ENCODE measurements at regions not wholly inside any gene's neighbourhood (a gene's known extent, or its start where the extent isn't known, plus 50 kb on each side); places are given as distances from the start of the nearest gene placed in this dataset.
"Not testable (repeated sequence)": the region's sequence is repeated elsewhere in the genome, so short reads cannot be mapped to it uniquely, and the experiment has no call there.

DNA sequence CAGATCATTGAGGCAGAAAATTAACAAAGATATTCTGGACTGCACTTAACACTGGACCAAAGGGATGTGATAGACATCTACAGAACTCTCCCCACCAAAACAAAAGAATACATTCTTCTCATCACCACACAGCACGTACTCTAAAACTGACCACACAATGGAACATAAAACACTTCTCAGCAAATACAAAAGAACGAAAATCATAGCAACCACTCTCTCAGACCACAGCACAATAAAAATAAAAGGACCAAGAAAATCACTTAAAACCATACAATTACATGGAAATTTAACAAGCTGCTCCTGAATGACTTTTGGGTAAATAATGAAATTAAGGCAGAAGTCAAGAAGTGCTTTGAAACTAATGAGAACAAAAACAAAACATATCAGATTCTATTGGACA, 254.0 kb upstream of the STXBP6 start:
- no peak overlapping the region for H3K27ac ChIP-seq (ENCODE audit: low read depth in 1 of 2, low read length in 2 of 2)

DNA sequence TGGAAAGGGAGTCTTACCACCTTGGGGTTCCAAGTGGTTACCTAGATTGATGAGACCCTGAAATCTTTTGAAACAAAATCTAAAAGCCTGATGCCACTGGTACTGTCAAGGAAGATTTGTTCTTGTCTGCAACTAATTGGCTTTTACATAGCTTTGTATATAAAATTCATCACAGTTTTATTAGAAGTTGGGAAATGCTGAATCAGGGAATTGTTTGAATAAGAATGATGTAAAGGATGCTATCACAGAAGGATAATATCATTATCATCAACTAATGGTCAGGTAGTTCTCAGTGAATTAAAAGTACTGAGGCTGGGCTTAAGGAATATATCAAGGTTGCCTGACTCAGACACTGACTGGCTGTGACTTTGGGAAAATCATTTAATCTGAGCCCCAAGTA, 248.3 kb upstream of the STXBP6 start:
- Mint-ChIP-seq H3K27ac (no peak overlapping the region), H3K27me3 (peaks cover 4% of the 10 kb centered on the region), H3K9me3 (peaks cover 2% of the 10 kb centered on the region), H3K36me3 (ENCODE audit: low read depth) (no peaks in the 10 kb centered on the region), H3K4me3 (no peak overlapping the region), H3K4me1 (ENCODE audit: low read depth) (no peaks in the 10 kb centered on the region)
- CTCF ChIA-PET = no interaction called here
- Histone ChIP-seq H3K36me3 (ENCODE audit: insufficient read depth, low read length) (no peaks in the 10 kb centered on the region), H3K9me3 (ENCODE audit: control insufficient read depth in 1 of 2, insufficient read depth in 1 of 2, low read length in 2 of 2) (peaks cover 0 to 5% of the 10 kb centered on the region in 2 experiments), H3K27me3 (ENCODE audit: control insufficient read depth in 1 of 2, insufficient read depth in 2 of 2, low read length in 2 of 2) (no peaks in the 10 kb centered on the region), H3K4me1 (ENCODE audit: insufficient read depth, low read length) (no peaks in the 10 kb centered on the region), H3K27ac (ENCODE audit: low read depth in 1 of 2, low read length in 2 of 2) (no peak overlapping the region), H3K4me3 (ENCODE audit: low read length) (no peak overlapping the region)
- TF ChIP-seq, protein P1, sequence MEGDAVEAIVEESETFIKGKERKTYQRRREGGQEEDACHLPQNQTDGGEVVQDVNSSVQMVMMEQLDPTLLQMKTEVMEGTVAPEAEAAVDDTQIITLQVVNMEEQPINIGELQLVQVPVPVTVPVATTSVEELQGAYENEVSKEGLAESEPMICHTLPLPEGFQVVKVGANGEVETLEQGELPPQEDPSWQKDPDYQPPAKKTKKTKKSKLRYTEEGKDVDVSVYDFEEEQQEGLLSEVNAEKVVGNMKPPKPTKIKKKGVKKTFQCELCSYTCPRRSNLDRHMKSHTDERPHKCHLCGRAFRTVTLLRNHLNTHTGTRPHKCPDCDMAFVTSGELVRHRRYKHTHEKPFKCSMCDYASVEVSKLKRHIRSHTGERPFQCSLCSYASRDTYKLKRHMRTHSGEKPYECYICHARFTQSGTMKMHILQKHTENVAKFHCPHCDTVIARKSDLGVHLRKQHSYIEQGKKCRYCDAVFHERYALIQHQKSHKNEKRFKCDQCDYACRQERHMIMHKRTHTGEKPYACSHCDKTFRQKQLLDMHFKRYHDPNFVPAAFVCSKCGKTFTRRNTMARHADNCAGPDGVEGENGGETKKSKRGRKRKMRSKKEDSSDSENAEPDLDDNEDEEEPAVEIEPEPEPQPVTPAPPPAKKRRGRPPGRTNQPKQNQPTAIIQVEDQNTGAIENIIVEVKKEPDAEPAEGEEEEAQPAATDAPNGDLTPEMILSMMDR (IDR thresholded peaks at IDR 0.05) = no peak
- ATAC-seq (ENCODE audit: poor library complexity) = no peak
- intact Hi-C loops (cut with DNase I, micrococcal nuclease) = no loop called here
- POLR2A ChIA-PET = no interaction called here
- DNase-seq = no peak

More for the DNA sequence above, 254.0 kb upstream of the STXBP6 start:
- no peaks in the 10 kb centered on the region for H3K36me3 Mint-ChIP-seq (ENCODE audit: low read depth)
- no peaks in the 10 kb centered on the region for H3K4me1 Mint-ChIP-seq (ENCODE audit: low read depth)
- ATAC-seq (ENCODE audit: poor library complexity) (no peak), DNase-seq (no peak)
- H3K4me3 Mint-ChIP-seq = no peak overlapping the region
- peaks cover 2% of the 10 kb centered on the region for H3K9me3 Mint-ChIP-seq
- intact Hi-C loops (cut with DNase I, micrococcal nuclease) = no loop called here
- TF ChIP-seq, protein P1 (IDR thresholded peaks at IDR 0.05) = no peak
- ChIA-PET CTCF (no interaction called here), POLR2A (no interaction called here)
- H3K27me3 Mint-ChIP-seq = no peaks in the 10 kb centered on the region
- H3K4me1 ChIP-seq (ENCODE audit: insufficient read depth, low read length) = no peaks in the 10 kb centered on the region
- peaks cover 0 to 9% of the 10 kb centered on the region in 2 experiments for H3K9me3 ChIP-seq (ENCODE audit: control insufficient read depth in 1 of 2, insufficient read depth in 1 of 2, low read length in 2 of 2)
- no peaks in the 10 kb centered on the region for H3K36me3 ChIP-seq (ENCODE audit: insufficient read depth, low read length)
- no peaks in the 10 kb centered on the region for H3K27me3 ChIP-seq (ENCODE audit: control insufficient read depth in 1 of 2, insufficient read depth in 2 of 2, low read length in 2 of 2)
- no peak overlapping the region for H3K27ac Mint-ChIP-seq
- H3K4me3 ChIP-seq (ENCODE audit: low read length) = no peak overlapping the region

DNA sequence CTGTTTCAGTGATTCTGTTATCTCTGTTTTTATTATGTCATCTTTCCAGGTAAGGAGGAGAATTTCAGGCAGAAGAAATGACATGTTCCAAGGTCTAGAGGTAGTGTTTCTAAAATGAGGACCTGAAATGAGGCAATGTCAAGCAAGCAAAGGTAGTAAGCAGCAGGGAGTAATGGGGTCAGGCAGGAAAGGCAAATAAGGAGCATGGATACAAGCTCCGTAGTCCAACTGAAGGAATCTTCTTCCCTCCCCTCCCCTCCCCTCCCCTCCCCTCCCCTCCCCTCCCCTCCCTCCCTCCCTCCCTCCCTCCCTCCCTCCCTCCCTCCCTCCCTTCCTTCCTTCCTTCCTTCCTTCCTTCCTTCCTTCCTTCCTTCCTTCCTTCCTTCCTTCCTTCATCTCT, 240.2 kb upstream of the STXBP6 start:
- H3K9me3 ChIP-seq (ENCODE audit: control insufficient read depth in 1 of 2, insufficient read depth in 1 of 2, low read length in 2 of 2); POLR2A ChIA-PET; H3K36me3 Mint-ChIP-seq (ENCODE audit: low read depth); H3K27me3 Mint-ChIP-seq; H3K4me3 ChIP-seq (ENCODE audit: low read length); CTCF ChIA-PET; H3K9me3 Mint-ChIP-seq; H3K27me3 ChIP-seq (ENCODE audit: control insufficient read depth in 1 of 2, insufficient read depth in 2 of 2, low read length in 2 of 2); intact Hi-C loops (cut with DNase I, micrococcal nuclease); H3K36me3 ChIP-seq (ENCODE audit: insufficient read depth, low read length); H3K27ac Mint-ChIP-seq; H3K4me1 Mint-ChIP-seq (ENCODE audit: low read depth); DNase-seq; H3K4me1 ChIP-seq (ENCODE audit: insufficient read depth, low read length); ATAC-seq (ENCODE audit: poor library complexity); H3K4me3 Mint-ChIP-seq; H3K27ac ChIP-seq (ENCODE audit: low read depth in 1 of 2, low read length in 2 of 2): not testable (repeated sequence)

DNA sequence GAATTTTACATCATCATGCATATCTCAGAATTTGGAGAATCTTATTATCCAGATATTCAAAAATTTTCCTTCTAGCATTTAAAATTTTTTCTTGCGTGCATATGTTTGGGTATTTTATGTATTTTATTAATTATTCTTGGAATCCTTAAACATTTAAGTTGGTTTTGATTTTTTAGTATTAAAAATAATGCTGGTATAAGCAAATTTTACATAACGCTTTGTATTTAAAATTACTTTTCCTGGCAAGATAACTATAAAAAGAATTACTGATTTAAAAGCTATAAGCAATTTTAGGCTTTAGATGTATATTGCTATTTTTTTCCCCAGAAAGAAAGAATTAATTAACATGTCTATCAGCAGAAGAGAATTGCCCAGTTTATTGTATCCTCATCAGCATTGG, 224.6 kb upstream of the STXBP6 start:
- Mint-ChIP-seq H3K4me3 (no peak overlapping the region), H3K27me3 (no peaks in the 10 kb centered on the region), H3K27ac (no peak overlapping the region), H3K4me1 (ENCODE audit: low read depth) (no peaks in the 10 kb centered on the region), H3K36me3 (ENCODE audit: low read depth) (no peaks in the 10 kb centered on the region), H3K9me3 (no peaks in the 10 kb centered on the region)
- no peak for ATAC-seq (ENCODE audit: poor library complexity)
- Histone ChIP-seq H3K9me3 (ENCODE audit: control insufficient read depth in 1 of 2, insufficient read depth in 1 of 2, low read length in 2 of 2) (no peaks in the 10 kb centered on the region), H3K36me3 (ENCODE audit: insufficient read depth, low read length) (no peaks in the 10 kb centered on the region), H3K27ac (ENCODE audit: low read depth in 1 of 2, low read length in 2 of 2) (no peak overlapping the region), H3K4me1 (ENCODE audit: insufficient read depth, low read length) (no peaks in the 10 kb centered on the region), H3K4me3 (ENCODE audit: low read length) (no peak overlapping the region), H3K27me3 (ENCODE audit: control insufficient read depth in 1 of 2, insufficient read depth in 2 of 2, low read length in 2 of 2) (no peaks in the 10 kb centered on the region)
- CTCF ChIA-PET = no interaction called here
- intact Hi-C loops (cut with DNase I, micrococcal nuclease) = no loop called here
- no peak for DNase-seq
- TF ChIP-seq, protein P1 (IDR thresholded peaks at IDR 0.05) = no peak
- POLR2A ChIA-PET = no interaction called here

All from CD4-positive, alpha-beta T cell (primary cell).